ENCODE measurements at regions not wholly inside any gene's neighbourhood (a gene's known extent, or its start where the extent isn't known, plus 50 kb on each side); places are given as distances from the start of the nearest gene placed in this dataset.
"Not testable (repeated sequence)": the region's sequence is repeated elsewhere in the genome, so short reads cannot be mapped to it uniquely, and the experiment has no call there.

- Mint-ChIP-seq H3K9me3 (no peaks in the 10 kb centered on the region), H3K4me3 (no peak overlapping the region), H3K27me3 (no peaks in the 10 kb centered on the region), H3K36me3 (no peaks in the 10 kb centered on the region), H3K27ac (no peak overlapping the region), H3K4me1 (no peaks in the 10 kb centered on the region)
- no peak for DNase-seq (ENCODE audit: low spot score in 2 of 2)
- no peak for ATAC-seq (ENCODE audit: low read depth)
Observed at GRCh38 chr4:72690771-72691170, 121.8 kb upstream of the ADAMTS3 start.

GRCh38 chr4:72689923-72690322 lies 120.9 kb upstream of the ADAMTS3 start:
- Mint-ChIP-seq H3K9me3 (no peaks in the 10 kb centered on the region), H3K36me3 (no peaks in the 10 kb centered on the region), H3K4me1 (no peaks in the 10 kb centered on the region), H3K27ac (no peak overlapping the region), H3K4me3 (no peak overlapping the region), H3K27me3 (no peaks in the 10 kb centered on the region)
- no peak for ATAC-seq (ENCODE audit: low read depth)
- DNase-seq (ENCODE audit: low spot score in 2 of 2): no peak

GRCh38 chr4:72686390-72686789 lies 117.4 kb upstream of the ADAMTS3 start:
- not testable (repeated sequence) for H3K36me3 Mint-ChIP-seq; H3K4me3 Mint-ChIP-seq; ATAC-seq (ENCODE audit: low read depth); H3K27ac Mint-ChIP-seq; H3K4me1 Mint-ChIP-seq; H3K9me3 Mint-ChIP-seq; H3K27me3 Mint-ChIP-seq; DNase-seq (ENCODE audit: low spot score in 2 of 2)

GRCh38 chr4:72679666-72680065 lies 110.6 kb upstream of the ADAMTS3 start:
- H3K4me3 Mint-ChIP-seq: no peak overlapping the region
- peaks cover 2% of the 10 kb centered on the region for H3K36me3 Mint-ChIP-seq
- H3K9me3 Mint-ChIP-seq: peaks cover 2% of the 10 kb centered on the region
- no peaks in the 10 kb centered on the region for H3K4me1 Mint-ChIP-seq
- H3K27ac Mint-ChIP-seq: no peak overlapping the region
- DNase-seq (ENCODE audit: low spot score in 2 of 2) (no peak), ATAC-seq (ENCODE audit: low read depth) (no peak)
- no peaks in the 10 kb centered on the region for H3K27me3 Mint-ChIP-seq

GRCh38 chr4:72677886-72678285 lies 108.9 kb upstream of the ADAMTS3 start:
- Mint-ChIP-seq H3K9me3 (no peaks in the 10 kb centered on the region), H3K27me3 (no peaks in the 10 kb centered on the region), H3K36me3 (no peaks in the 10 kb centered on the region), H3K27ac (no peak overlapping the region), H3K4me1 (no peaks in the 10 kb centered on the region), H3K4me3 (no peak overlapping the region)
- DNase-seq (ENCODE audit: low spot score in 2 of 2) (no peak), ATAC-seq (ENCODE audit: low read depth) (no peak)

- Mint-ChIP-seq H3K36me3 (no peaks in the 10 kb centered on the region), H3K9me3 (peaks cover 2% of the 10 kb centered on the region), H3K4me1 (no peaks in the 10 kb centered on the region), H3K4me3 (no peak overlapping the region), H3K27ac (no peak overlapping the region), H3K27me3 (no peaks in the 10 kb centered on the region)
- DNase-seq (ENCODE audit: low spot score in 2 of 2): no peak
- no peak for ATAC-seq (ENCODE audit: low read depth)
Observed at GRCh38 chr4:72677265-72677664, 108.2 kb upstream of the ADAMTS3 start.

GRCh38 chr4:72671980-72672379 lies 103.0 kb upstream of the ADAMTS3 start:
- Mint-ChIP-seq H3K4me1 (no peaks in the 10 kb centered on the region), H3K9me3 (peaks cover 2% of the 10 kb centered on the region), H3K27me3 (no peaks in the 10 kb centered on the region), H3K4me3 (no peak overlapping the region), H3K27ac (no peak overlapping the region), H3K36me3 (no peaks in the 10 kb centered on the region)
- ATAC-seq (ENCODE audit: low read depth) (no peak), DNase-seq (ENCODE audit: low spot score in 2 of 2) (no peak)

- H3K36me3 Mint-ChIP-seq: no peaks in the 10 kb centered on the region
- no peak overlapping the region for H3K4me3 Mint-ChIP-seq
- H3K27me3 Mint-ChIP-seq: no peaks in the 10 kb centered on the region
- ATAC-seq (ENCODE audit: low read depth): no peak
- DNase-seq (ENCODE audit: low spot score in 2 of 2): no peak
- H3K9me3 Mint-ChIP-seq: peaks cover 2% of the 10 kb centered on the region
- H3K27ac Mint-ChIP-seq: no peak overlapping the region
- H3K4me1 Mint-ChIP-seq: no peaks in the 10 kb centered on the region
Observed at GRCh38 chr4:72670521-72670920, 101.5 kb upstream of the ADAMTS3 start.

GRCh38 chr4:72666910-72667309 lies 97.9 kb upstream of the ADAMTS3 start:
- Mint-ChIP-seq H3K9me3 (no peaks in the 10 kb centered on the region), H3K27ac (no peak overlapping the region), H3K4me1 (no peaks in the 10 kb centered on the region), H3K4me3 (no peak overlapping the region), H3K27me3 (no peaks in the 10 kb centered on the region), H3K36me3 (no peaks in the 10 kb centered on the region)
- ATAC-seq (ENCODE audit: low read depth) (no peak), DNase-seq (ENCODE audit: low spot score in 2 of 2) (no peak)

GRCh38 chr4:72665171-72665968 lies 96.3 kb upstream of the ADAMTS3 start:
- no peak for DNase-seq (ENCODE audit: low spot score in 2 of 2)

GRCh38 chr4:72663828-72664227 lies 94.8 kb upstream of the ADAMTS3 start:
- no peaks in the 10 kb centered on the region for H3K4me1 Mint-ChIP-seq
- DNase-seq (ENCODE audit: low spot score in 2 of 2) (no peak), ATAC-seq (ENCODE audit: low read depth) (no peak)
- no peaks in the 10 kb centered on the region for H3K27me3 Mint-ChIP-seq
- no peaks in the 10 kb centered on the region for H3K36me3 Mint-ChIP-seq
- H3K27ac Mint-ChIP-seq: no peak overlapping the region
- H3K4me3 Mint-ChIP-seq: no peak overlapping the region
- H3K9me3 Mint-ChIP-seq: no peaks in the 10 kb centered on the region

More at GRCh38 chr4:72665171-72665968, 96.3 kb upstream of the ADAMTS3 start:
- Mint-ChIP-seq H3K36me3 (no peaks in the 10 kb centered on the region), H3K4me1 (no peaks in the 10 kb centered on the region), H3K9me3 (no peaks in the 10 kb centered on the region), H3K27ac (no peak overlapping the region), H3K4me3 (no peak overlapping the region), H3K27me3 (no peaks in the 10 kb centered on the region)
- ATAC-seq (ENCODE audit: low read depth): no peak

GRCh38 chr4:72661830-72662229 lies 92.8 kb upstream of the ADAMTS3 start:
- Mint-ChIP-seq H3K4me3 (no peak overlapping the region), H3K9me3 (no peaks in the 10 kb centered on the region), H3K27me3 (no peaks in the 10 kb centered on the region), H3K4me1 (no peaks in the 10 kb centered on the region), H3K36me3 (no peaks in the 10 kb centered on the region), H3K27ac (no peak overlapping the region)
- no peak for ATAC-seq (ENCODE audit: low read depth)
- no peak for DNase-seq (ENCODE audit: low spot score in 2 of 2)

- H3K36me3 Mint-ChIP-seq: no peaks in the 10 kb centered on the region
- DNase-seq (ENCODE audit: low spot score in 2 of 2) (no peak), ATAC-seq (ENCODE audit: low read depth) (no peak)
- no peak overlapping the region for H3K27ac Mint-ChIP-seq
- H3K4me1 Mint-ChIP-seq: no peaks in the 10 kb centered on the region
- H3K27me3 Mint-ChIP-seq: no peaks in the 10 kb centered on the region
- no peak overlapping the region for H3K4me3 Mint-ChIP-seq
- H3K9me3 Mint-ChIP-seq: no peaks in the 10 kb centered on the region
Observed at GRCh38 chr4:72641611-72642010, 72.6 kb upstream of the ADAMTS3 start.

GRCh38 chr4:72636866-72637265 lies 67.8 kb upstream of the ADAMTS3 start:
- not testable (repeated sequence) for ATAC-seq (ENCODE audit: low read depth); H3K9me3 Mint-ChIP-seq

GRCh38 chr4:72635931-72636330 lies 66.9 kb upstream of the ADAMTS3 start:
- ATAC-seq (ENCODE audit: low read depth); H3K27ac Mint-ChIP-seq; H3K4me1 Mint-ChIP-seq; H3K4me3 Mint-ChIP-seq; H3K27me3 Mint-ChIP-seq; H3K9me3 Mint-ChIP-seq; DNase-seq (ENCODE audit: low spot score in 2 of 2); H3K36me3 Mint-ChIP-seq: not testable (repeated sequence)

More at GRCh38 chr4:72636866-72637265, 67.8 kb upstream of the ADAMTS3 start:
- not testable (repeated sequence) for H3K36me3 Mint-ChIP-seq; H3K27me3 Mint-ChIP-seq; H3K27ac Mint-ChIP-seq; DNase-seq (ENCODE audit: low spot score in 2 of 2); H3K4me1 Mint-ChIP-seq; H3K4me3 Mint-ChIP-seq
